Erythroblast (primary cell): ENCODE measurements at regions not wholly inside any gene's neighbourhood (a gene's known extent, or its start where the extent isn't known, plus 50 kb on each side); places are given as distances from the start of the nearest gene placed in this dataset.

Experiments used
- GATA1 ChIP-seq: IDR thresholded peaks from 2 replicates; pipeline ENCODE4 v1.6.1; 2011; ENCODE audit warnings: low read depth, mild to moderate bottlenecking, control low read depth, low read length, moderate library complexity
- POLR2A ChIP-seq: IDR thresholded peaks from 2 replicates; pipeline ENCODE4 v1.6.1; 2011; ENCODE audit warnings: mild to moderate bottlenecking, low read length

- no peak for TF ChIP-seq POLR2A
- TF ChIP-seq GATA1: no peak
Observed at GRCh38 chr11:109911488-109911887, 181.7 kb upstream of the ZC3H12C start.
